ENCODE measurements at regions not wholly inside any gene's neighbourhood (a gene's known extent, or its start where the extent isn't known, plus 50 kb on each side); places are given as distances from the start of the nearest gene placed in this dataset.
"Not testable (repeated sequence)": the region's sequence is repeated elsewhere in the genome, so short reads cannot be mapped to it uniquely, and the experiment has no call there.

DNA sequence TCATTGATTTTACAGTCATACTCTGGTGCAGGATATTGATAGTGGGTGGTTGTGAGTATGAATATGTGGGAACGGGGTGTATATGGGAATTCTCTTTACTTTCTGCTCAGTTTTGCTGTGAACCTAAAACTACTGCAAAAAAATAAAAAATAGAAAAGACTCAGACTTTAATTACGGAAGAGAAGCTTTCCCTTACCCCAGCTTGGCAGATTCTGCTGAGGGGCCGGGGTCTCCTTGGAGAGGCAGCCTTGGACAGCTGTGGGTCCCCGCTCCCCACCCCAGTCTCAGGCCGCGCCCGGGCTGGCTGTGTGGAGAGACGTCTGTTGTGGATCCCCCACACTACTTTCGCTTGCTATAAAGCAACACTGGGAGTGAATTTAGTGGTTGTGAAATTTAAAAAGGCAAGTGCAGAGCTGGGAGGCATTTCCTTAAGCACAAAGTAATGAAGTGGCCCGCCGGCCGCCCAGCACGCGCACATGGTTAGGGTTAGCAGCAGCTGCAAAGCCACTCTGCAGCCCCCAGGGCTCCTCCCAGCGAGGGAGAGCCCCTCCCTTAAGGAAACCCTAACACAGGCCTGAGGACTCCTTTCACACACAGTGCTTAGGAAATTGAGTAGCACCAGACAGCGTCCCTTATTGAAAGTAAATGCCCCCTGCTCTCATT lies 102.4 kb downstream of the DDX1 start:
- TF ChIP-seq, protein P1, sequence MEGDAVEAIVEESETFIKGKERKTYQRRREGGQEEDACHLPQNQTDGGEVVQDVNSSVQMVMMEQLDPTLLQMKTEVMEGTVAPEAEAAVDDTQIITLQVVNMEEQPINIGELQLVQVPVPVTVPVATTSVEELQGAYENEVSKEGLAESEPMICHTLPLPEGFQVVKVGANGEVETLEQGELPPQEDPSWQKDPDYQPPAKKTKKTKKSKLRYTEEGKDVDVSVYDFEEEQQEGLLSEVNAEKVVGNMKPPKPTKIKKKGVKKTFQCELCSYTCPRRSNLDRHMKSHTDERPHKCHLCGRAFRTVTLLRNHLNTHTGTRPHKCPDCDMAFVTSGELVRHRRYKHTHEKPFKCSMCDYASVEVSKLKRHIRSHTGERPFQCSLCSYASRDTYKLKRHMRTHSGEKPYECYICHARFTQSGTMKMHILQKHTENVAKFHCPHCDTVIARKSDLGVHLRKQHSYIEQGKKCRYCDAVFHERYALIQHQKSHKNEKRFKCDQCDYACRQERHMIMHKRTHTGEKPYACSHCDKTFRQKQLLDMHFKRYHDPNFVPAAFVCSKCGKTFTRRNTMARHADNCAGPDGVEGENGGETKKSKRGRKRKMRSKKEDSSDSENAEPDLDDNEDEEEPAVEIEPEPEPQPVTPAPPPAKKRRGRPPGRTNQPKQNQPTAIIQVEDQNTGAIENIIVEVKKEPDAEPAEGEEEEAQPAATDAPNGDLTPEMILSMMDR (IDR thresholded peaks at IDR 0.05; ENCODE audit: low read depth, low read length, missing control alignments) = no peak
- H3K4me3 ChIP-seq (replicated peaks; ENCODE audit: low read depth, low read length) = no peak overlapping the region
- DNase-seq (ENCODE audit: extremely low read depth, low read depth) = no peak

DNA sequence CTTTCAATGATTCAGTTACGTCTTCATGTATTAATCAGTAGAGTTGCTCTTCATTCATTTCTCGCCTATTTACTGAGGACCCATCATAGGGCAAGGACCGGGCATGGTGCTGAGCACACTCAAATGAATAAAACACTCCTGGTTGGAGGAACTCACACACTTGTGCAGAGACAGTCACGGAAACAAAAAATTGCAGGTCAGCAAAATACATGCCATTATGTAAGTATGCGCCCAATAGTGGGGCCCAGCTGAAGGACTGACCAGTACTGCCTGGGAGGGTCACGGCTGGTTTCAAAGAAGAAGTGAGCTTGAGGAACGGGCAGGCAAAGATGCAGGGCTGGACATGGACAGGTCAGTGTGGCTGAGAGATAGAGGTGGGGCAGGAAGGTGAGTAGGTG lies 102.9 kb downstream of the DDX1 start:
- TF ChIP-seq, protein P1 (IDR thresholded peaks at IDR 0.05; ENCODE audit: low read depth, low read length, missing control alignments) = no peak
- no peak for DNase-seq (ENCODE audit: extremely low read depth, low read depth)
- H3K4me3 ChIP-seq (replicated peaks; ENCODE audit: low read depth, low read length) = no peak overlapping the region

DNA sequence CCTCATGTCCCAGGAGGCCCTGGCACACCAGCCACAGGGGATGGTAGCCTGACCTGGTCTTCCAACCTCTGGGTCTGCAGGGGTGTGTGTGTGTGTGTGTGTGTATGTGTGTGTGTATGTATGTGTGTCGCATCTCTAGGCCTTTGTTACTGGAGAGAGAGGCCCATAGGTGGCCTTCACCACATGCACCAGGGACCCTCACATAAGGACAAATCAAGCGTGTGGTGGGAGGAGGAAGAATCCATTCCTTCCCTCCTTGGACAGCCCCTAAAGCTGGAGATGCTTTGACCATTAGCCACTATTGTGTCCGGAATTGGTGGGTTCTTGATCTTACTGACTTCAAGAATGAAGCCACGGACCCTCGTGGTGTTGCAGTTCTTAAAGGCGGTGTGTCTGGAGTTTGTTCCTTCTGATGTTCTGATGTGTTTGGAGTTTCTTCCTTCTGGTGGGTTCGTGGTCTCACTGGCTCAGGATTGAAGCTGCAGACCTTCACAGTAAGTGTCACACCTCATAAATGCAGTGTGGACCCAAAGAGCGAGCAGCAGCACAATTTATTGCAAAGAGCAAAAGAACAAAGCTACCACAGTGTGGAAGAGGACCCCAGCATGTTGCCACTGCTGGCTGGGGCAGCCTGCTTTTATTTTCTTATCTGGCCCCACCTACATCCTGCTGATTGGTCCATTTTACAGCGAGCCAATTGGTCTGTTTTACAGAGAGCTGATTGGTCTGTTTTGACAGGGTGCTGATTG lies 104.1 kb downstream of the DDX1 start:
- no peak for DNase-seq (ENCODE audit: extremely low read depth, low read depth)
- no peak overlapping the region for H3K4me3 ChIP-seq (replicated peaks; ENCODE audit: low read depth, low read length)
- TF ChIP-seq, protein P1 (IDR thresholded peaks at IDR 0.05; ENCODE audit: low read depth, low read length, missing control alignments) = no peak

DNA sequence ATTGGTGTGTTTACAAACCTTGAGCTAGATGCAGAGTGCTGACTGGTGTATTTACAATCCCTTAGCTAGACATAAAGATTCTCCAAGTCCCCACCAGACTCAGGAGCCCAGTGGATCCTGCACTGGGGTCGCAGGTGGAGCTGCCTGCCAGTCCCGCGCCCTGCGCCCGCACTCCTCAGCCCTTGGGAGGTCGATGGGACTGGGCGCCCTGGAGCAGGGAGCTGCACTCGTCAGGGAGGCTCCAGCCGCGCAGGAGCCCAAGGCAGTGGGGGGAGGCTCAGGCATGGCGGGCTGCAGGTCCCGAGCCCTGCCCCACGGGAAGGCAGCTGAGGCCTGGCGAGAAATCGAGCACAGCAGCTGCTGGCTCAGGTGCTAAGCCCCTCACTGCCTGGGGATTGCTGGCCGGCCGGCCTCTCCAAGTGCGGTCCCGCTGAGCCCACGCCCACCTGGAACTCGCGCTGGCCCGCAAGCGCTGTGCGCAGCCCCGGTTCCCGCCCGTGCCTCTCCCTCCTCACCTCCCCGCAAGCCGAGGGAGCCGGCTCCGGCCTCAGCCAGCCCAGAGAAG lies 105.0 kb downstream of the DDX1 start:
- DNase-seq (ENCODE audit: extremely low read depth, low read depth) = not testable (repeated sequence)

DNA sequence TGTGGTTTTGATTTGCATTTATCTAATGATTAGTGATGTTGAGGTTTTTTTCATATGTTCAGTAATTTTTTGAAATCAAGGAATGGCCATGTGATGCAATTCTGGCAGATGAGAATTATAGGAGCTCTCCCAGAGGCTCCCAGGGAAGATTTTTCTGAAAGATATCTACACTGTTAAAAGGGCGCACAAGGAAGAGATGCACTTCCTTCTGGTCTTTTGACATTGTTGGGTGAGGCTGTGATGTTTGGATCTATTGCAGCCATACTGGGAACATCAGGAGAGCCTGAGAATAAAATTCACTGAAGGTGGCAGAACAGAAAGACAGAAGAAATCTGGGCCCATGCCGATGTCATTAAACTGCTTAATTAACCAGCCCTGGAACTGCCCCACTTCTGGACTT lies 108.5 kb downstream of the DDX1 start:
- TF ChIP-seq, protein P1 (IDR thresholded peaks at IDR 0.05; ENCODE audit: low read depth, low read length, missing control alignments) = no peak
- H3K4me3 ChIP-seq (replicated peaks; ENCODE audit: low read depth, low read length) = no peak overlapping the region
- no peak for DNase-seq (ENCODE audit: extremely low read depth, low read depth)

More for the DNA sequence above, 105.0 kb downstream of the DDX1 start:
- not testable (repeated sequence) for H3K4me3 ChIP-seq (replicated peaks; ENCODE audit: low read depth, low read length)

DNA sequence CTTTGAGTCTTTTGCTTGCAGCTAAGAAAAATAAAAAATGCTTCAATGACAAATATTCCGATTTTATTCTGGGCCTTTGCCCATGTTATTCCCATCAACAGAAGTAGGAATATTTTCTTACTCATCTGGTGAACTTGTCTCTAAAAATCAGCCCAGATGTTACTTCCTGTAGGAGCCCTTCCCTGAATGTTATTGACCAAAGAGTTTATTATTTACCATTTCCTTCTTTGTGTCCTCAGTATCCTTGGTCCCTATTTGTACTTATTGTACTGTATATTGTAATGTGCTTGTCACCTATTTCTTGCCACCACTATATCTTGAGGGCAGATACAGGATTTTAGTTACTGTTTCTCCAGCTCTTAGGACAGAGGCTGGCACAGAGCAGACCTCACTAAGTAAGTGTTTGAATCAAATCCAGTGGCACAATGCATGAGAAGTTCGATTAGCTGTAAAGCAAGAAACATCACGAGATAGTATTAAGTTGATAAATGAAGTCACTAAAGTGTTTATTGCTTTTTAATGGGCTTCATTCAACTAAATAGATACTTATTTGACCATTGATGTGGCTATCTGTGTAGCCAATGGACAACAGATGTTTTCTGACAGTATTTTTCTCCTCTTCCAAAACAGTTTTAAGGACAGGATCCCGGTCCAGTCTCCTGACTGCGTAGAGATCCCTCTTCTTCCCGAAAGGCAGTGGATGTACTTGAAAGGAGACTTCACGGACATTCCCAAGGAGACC lies 109.1 kb downstream of the DDX1 start:
- no peak for DNase-seq (ENCODE audit: extremely low read depth, low read depth)
- no peak overlapping the region for H3K4me3 ChIP-seq (replicated peaks; ENCODE audit: low read depth, low read length)
- TF ChIP-seq, protein P1 (IDR thresholded peaks at IDR 0.05; ENCODE audit: low read depth, low read length, missing control alignments) = no peak

All from HFF-Myc (cell line).